GM12892 (cell line): ENCODE measurements at regions not wholly inside any gene's neighbourhood (a gene's known extent, or its start where the extent isn't known, plus 50 kb on each side); places are given as distances from the start of the nearest gene placed in this dataset.

Experiments
- POLR2A ChIP-seq: IDR thresholded peaks from 2 replicates; pipeline ENCODE4 v1.6.1; 2011; ENCODE audit warnings: low read depth, low read length, control low read depth
- POLR2AphosphoS5 ChIP-seq: IDR thresholded peaks from 2 replicates; pipeline ENCODE4 v1.6.1; 2011; ENCODE audit warnings: low read depth, low read length, control low read depth
- TAF1 ChIP-seq: IDR thresholded peaks from 2 replicates; pipeline ENCODE4 v1.6.1; 2011; ENCODE audit warnings: low read depth, mild to moderate bottlenecking, control low read depth, low read length, borderline replicate concordance

- no peak for TF ChIP-seq POLR2A
- TF ChIP-seq POLR2AphosphoS5: no peak
- no peak for TF ChIP-seq TAF1
Measured at GRCh38 chr5:134462047-134462575, 50.4 kb upstream of the CDKN2AIPNL start.
